Lower lobe of right lung (tissue), 2 donors: ENCODE measurements at regions not wholly inside any gene's neighbourhood (a gene's known extent, or its start where the extent isn't known, plus 50 kb on each side); places are given as distances from the start of the nearest gene placed in this dataset.
A peak's percentile ranks its signal among the peaks of the same experiment; 100 is the strongest.

ENCODE experiments used
- ATAC-seq, 2 donors: fragments of 200-7000 bp; cut with Tn5 transposase; one replicate each; pipeline ENCODE4 v1.9.1; 2020 to 2022; ENCODE audit warnings: mild to moderate bottlenecking in 2 of 2, moderate library complexity in 2 of 2
- DNase-seq: peaks from one replicate; pipeline ENCODE4 v3.0.0-alpha.2; 2020
- H3K27ac ChIP-seq: fragments of 200-600 bp; one replicate; pipeline ENCODE4 v1.8.0; 2022
- H3K27me3 ChIP-seq: fragments of 200-600 bp; one replicate; pipeline ENCODE4 v1.8.0; 2022; ENCODE audit warnings: low read depth
- H3K36me3 ChIP-seq: fragments of 200-600 bp; one replicate; pipeline ENCODE4 v1.8.0; 2022; ENCODE audit warnings: mild to moderate bottlenecking
- H3K4me1 ChIP-seq: fragments of 200-600 bp; one replicate; pipeline ENCODE4 v1.8.0; 2022
- H3K4me3 ChIP-seq: fragments of 200-600 bp; one replicate; pipeline ENCODE4 v1.8.0; 2022; ENCODE audit warnings: mild to moderate bottlenecking
- H3K9me3 ChIP-seq: fragments of 200-600 bp; one replicate; pipeline ENCODE4 v1.8.0; 2022
- intact Hi-C: fragments of 100-400 bp; cut with DNase I; formaldehyde crosslinking; loops from one replicate; pipeline ENCODE4 v1.11.0; 2022
- TF ChIP-seq, protein P1 (sequence below): fragments of 200-600 bp; IDR thresholded peaks from one replicate; pipeline ENCODE4 v1.8.0; 2022; ENCODE audit warnings: antibody characterized with exemption, mild to moderate bottlenecking
- donor health status: DM: no; HTN: yes; CAD: no; lungs with severe emphysema.

DNA sequence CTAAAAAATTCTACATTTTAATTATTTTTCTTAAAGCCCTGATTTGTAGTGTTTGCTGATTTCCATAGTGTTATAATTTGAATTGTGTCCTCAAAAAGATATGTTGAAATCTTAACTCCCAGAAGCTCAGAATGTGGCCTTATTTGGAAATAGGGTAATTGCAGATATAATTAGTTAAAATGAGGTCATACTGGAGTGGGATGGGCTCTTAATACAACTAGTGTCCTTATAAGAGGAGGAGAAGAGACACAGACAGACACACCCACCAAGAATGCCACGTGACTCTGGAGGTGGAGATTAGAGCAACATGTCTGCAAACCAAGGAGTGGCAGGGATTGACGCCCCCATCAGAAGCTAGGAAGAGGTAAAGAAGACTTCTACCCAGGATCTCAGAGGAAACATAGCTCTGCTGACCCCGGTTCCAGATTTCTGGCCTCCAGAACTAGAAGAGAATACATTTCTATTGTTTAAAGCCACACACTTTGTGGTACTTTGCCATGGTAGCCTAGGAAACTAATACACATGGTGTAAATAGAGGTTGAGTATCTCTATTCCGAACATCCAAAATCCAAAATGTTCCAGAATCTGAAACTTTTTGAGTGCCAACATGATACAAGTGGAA, 70.5 kb upstream of the IRF2 start:
- H3K27ac ChIP-seq = no peak overlapping the region
- H3K27me3 ChIP-seq = no peaks in the 10 kb centered on the region
- no peak overlapping the region for H3K4me3 ChIP-seq
- TF ChIP-seq, protein P1, sequence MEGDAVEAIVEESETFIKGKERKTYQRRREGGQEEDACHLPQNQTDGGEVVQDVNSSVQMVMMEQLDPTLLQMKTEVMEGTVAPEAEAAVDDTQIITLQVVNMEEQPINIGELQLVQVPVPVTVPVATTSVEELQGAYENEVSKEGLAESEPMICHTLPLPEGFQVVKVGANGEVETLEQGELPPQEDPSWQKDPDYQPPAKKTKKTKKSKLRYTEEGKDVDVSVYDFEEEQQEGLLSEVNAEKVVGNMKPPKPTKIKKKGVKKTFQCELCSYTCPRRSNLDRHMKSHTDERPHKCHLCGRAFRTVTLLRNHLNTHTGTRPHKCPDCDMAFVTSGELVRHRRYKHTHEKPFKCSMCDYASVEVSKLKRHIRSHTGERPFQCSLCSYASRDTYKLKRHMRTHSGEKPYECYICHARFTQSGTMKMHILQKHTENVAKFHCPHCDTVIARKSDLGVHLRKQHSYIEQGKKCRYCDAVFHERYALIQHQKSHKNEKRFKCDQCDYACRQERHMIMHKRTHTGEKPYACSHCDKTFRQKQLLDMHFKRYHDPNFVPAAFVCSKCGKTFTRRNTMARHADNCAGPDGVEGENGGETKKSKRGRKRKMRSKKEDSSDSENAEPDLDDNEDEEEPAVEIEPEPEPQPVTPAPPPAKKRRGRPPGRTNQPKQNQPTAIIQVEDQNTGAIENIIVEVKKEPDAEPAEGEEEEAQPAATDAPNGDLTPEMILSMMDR = no peak
- intact Hi-C loops = no loop called here
- ATAC-seq = no peak
- peaks cover 10% of the 10 kb centered on the region for H3K4me1 ChIP-seq
- no peaks in the 10 kb centered on the region for H3K9me3 ChIP-seq
- no peaks in the 10 kb centered on the region for H3K36me3 ChIP-seq
- no peak for DNase-seq

DNA sequence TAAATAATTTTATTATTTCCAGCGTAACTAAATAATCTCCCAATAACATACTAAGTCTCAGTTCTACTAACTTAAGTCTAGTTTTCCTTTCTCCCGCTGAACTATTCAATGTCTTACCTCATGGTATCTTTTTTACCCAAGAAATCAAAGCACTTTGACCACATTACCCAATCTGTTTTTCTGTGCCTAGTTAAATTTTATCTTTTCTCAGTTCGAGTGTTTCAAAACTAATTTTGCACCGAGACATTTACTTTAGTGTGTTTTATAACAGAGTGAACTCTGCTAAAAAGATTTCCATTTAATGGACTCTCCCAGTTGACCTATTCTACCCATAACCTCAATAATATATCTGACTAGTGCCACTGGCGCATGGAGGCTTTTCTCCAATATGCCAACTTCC, 67.6 kb upstream of the IRF2 start:
- Histone ChIP-seq H3K9me3 (no peaks in the 10 kb centered on the region), H3K4me3 (no peak overlapping the region), H3K36me3 (no peaks in the 10 kb centered on the region), H3K27me3 (no peaks in the 10 kb centered on the region), H3K4me1 (peaks cover under 1% of the 10 kb centered on the region), H3K27ac (no peak overlapping the region)
- TF ChIP-seq, protein P1 = no peak
- ATAC-seq = no peak
- intact Hi-C loops = no loop called here
- DNase-seq = no peak

DNA sequence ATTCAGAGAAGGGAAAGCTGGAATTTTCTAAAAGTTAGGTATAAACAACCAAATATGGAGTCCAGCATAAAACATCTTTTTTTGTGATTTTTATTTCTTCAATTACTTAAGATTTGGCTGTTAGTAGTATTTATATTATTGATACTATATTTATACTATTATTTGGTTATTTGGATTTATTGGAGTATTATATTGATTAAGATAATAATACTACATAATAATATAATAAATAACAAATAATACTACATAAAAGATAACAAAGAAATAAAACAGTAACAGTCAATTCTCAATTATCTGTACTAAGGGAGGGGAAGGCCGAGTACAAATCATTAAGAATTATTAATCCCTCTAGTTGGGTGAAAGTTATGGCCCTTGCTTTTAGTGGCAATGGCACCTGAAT, 66.0 kb upstream of the IRF2 start:
- H3K4me3 ChIP-seq = no peak overlapping the region
- DNase-seq (no peak), ATAC-seq (no peak)
- no peaks in the 10 kb centered on the region for H3K9me3 ChIP-seq
- TF ChIP-seq, protein P1 = no peak
- H3K27ac ChIP-seq = no peak overlapping the region
- H3K27me3 ChIP-seq = no peaks in the 10 kb centered on the region
- intact Hi-C loops = no loop called here
- H3K4me1 ChIP-seq = peaks cover 13% of the 10 kb centered on the region
- no peaks in the 10 kb centered on the region for H3K36me3 ChIP-seq

DNA sequence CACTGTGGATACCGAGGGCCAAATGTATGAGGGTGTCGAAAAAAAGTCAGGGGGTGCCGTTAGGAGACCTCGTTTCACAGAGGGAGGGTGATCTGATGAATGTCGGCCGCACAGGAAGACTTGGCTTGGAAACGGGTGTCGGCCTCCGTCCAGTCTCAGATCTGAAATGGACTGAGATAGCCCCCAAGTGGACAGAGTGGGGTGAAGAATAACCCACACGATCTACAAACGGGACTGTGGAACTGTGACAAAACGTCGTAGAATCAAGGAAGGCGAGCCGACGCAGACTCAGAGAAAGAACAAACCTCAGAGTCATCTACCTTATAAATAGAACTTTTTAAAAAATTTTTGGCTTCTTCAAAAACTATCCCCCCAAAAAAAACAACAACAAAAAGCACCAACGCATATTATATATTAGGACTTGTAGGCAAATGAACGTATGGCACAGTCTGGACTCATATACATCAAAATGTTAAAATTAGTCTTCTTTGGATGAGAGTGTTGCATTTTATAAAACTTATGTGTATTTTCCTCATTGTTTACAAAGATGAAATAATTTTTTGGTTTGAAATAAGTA, 63.8 kb upstream of the IRF2 start:
- no peaks in the 10 kb centered on the region for H3K36me3 ChIP-seq
- TF ChIP-seq, protein P1 = peak; percentile 62
- DNase-seq (peak; percentile 89), ATAC-seq (peak; percentile 94 to 95)
- no peaks in the 10 kb centered on the region for H3K27me3 ChIP-seq
- peak overlapping the region; percentile 96 for H3K27ac ChIP-seq
- intact Hi-C loops = loop anchor here (5.0 kb wide), 1 partner anchor 276 kb away; no protein-coding TSS in a partner anchor
- H3K4me1 ChIP-seq = peaks cover 30% of the 10 kb centered on the region
- H3K9me3 ChIP-seq = no peaks in the 10 kb centered on the region
- H3K4me3 ChIP-seq = peak overlapping the region; percentile 70

DNA sequence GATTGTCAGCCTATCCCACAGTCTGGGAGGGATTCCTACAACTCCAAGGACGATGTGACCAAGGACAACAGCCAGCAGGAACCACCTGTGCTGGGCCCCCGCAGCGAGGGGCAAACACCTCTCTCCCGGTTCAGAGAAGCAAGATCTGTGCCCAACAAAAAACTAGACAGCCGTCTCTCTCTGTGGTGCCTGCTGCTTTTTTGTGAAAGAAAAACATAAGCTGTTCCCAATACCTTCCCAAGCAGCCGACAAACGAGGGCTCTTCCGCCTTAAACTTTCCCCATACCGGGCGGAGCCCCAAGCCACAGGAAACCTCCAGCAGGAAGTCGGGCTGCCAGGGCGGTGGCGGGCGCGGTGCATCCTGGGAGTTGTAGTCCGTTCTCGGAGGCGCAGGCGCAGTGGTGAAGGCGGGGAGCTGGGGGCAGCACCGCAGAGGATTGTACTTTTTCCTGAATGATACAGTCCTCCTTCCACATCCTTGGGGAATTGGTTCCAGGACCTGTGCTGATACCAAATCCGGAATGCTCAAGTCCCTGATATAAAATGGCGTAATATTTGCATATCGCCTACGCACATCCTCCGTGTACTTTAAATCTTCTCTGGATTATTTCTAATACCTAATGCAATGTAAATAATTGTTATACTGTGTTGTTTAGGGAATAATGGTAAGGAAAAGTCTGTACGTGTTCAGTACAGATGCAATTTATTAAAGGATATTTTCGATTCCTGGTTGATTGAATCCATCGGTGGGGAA, 63.1 kb upstream of the IRF2 start:
- Histone ChIP-seq H3K27ac (peak overlapping the region; percentile 96), H3K36me3 (no peaks in the 10 kb centered on the region), H3K4me1 (peaks cover 30% of the 10 kb centered on the region), H3K4me3 (peak overlapping the region; percentile 70), H3K27me3 (no peaks in the 10 kb centered on the region), H3K9me3 (no peaks in the 10 kb centered on the region)
- peak; percentile 96 for DNase-seq
- ATAC-seq = peak; percentile 98
- intact Hi-C loops = loop anchor here (5.0 kb wide), 1 partner anchor 275 kb away; no protein-coding TSS in a partner anchor
- TF ChIP-seq, protein P1 = no peak
